ENCODE measurements at regions not wholly inside any gene's neighbourhood (a gene's known extent, or its start where the extent isn't known, plus 50 kb on each side); places are given as distances from the start of the nearest gene placed in this dataset.

DNA sequence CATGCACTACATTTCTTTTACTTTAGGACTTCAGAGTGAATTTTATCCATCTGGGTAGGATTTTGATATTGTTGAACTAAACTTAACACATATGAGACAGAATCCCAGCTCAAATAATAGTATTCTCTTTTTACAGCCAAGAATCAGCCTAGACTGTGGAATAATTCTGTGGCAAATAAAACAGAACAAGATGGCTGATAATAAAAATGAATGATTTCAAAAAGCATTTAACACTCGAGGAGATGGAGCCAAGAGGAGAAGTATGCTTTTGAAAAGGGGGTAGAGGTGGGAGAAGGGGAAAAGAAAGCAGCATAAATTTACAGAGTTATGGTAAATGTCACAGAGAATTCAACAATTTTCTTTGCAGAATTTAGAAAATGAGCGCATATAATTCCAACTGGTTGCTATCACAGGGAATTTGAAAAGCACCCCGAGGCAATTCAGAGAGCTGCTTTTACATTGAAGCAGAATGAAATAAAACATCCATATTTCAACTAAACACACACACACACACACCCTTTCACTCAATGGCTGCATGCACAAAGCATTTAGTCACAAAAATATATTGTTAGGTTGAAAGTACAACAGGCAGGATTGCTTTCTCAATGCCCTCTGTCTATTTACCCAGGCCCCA, 60.2 kb upstream of the DMAC1 start:
- DNase-seq, result no peak

DNA sequence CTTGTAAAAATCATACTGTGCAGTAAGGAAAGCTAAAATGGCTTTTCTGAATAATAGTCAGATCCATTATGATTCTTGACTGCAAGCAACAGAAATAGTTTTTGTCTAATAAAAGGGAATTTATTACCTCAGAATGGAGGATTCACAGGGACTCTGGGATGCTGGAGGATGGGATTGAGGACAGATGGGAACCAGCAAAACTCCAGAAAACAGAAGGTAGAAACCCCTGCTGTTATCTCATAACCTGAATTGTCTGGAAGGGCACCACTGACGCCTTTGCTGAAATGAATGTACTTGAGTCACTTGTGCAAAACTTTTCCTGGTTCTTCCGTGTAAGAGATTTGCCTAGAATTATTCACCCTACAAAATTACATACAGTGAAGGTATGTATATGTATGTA, 58.6 kb upstream of the DMAC1 start:
- no peak for DNase-seq

DNA sequence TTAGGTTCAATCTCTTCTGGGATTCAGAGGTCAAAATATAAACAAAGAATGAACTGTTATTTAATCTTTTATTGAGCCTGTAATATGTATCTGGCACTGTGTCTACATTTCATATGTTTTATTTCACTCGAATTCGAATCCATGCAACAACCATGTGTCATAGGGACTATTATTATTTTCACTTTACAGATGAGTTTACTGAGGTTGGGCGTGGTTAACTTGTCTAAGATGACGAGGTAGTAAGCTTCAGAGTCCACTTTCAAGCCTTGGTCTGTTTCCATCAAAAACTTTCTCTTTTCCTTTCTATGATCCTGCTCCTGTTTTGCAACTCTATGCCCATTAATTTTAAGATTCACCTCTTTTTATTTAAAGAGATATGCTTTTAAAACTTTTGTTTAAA, 55.2 kb upstream of the DMAC1 start:
- no peak for DNase-seq
